IMR-90 (cell line): ENCODE measurements at regions not wholly inside any gene's neighbourhood (a gene's known extent, or its start where the extent isn't known, plus 50 kb on each side); places are given as distances from the start of the nearest gene placed in this dataset.

Experiments used
- ATAC-seq: fragments of 200-7000 bp; cut with Tn5 transposase; 2 replicates; pipeline ENCODE4 v1.9.1; 2020; ENCODE audit warnings: low read depth, mild to moderate bottlenecking, moderate library complexity
- BruUV-seq: library from RNA; stranded (reverse); fragments of 400-500 nt; replicated peaks from 2 replicates; lab custom pipeline; 2021; lab: Mats Ljungman, UMichigan
- CTCF ChIA-PET: fragments of 300-600 bp; formaldehyde crosslinking; extraction: SDS; loops from one replicate; lab custom pipeline; 2021; ENCODE audit warnings: antibody characterized with exemption; lab: Yijun Ruan, JAX
- POLR2A ChIA-PET: fragments of 300-600 bp; sonication (Branson Sonifier 250); formaldehyde crosslinking; loops from one replicate; lab custom pipeline; 2022; ENCODE audit warnings: antibody characterized with exemption; ENCODE audit not compliant: unreplicated experiment; lab: Charles Lee
- DNase-seq: peaks from one replicate; pipeline ENCODE4 v3.0.0; 2013
- H2AFZ ChIP-seq: replicated peaks from 2 replicates; pipeline ENCODE3; 2013; ENCODE audit warnings: low read length, mild to moderate bottlenecking; ENCODE audit not compliant: poor library complexity
- H2AK5ac ChIP-seq: 2 replicates; pipeline ENCODE4 v1.6.1; 2013; ENCODE audit warnings: low read depth, low read length, inconsistent platforms
- H2AK9ac ChIP-seq: replicated peaks from 2 replicates; pipeline ENCODE3; 2013; ENCODE audit warnings: mild to moderate bottlenecking, low read depth, low read length, moderate library complexity; ENCODE audit not compliant: poor library complexity
- H2BK120ac ChIP-seq: 2 replicates; pipeline ENCODE4 v1.6.1; 2013; ENCODE audit warnings: low read depth, low read length, inconsistent platforms
- H2BK15ac ChIP-seq: 3 replicates; pipeline ENCODE4 v1.6.1; 2013; ENCODE audit warnings: low read depth, low read length, inconsistent platforms
- H2BK20ac ChIP-seq: 2 replicates; pipeline ENCODE4 v1.6.1; 2013; ENCODE audit warnings: low read depth, mild to moderate bottlenecking, inconsistent platforms, low read length, moderate library complexity
- H2BK5ac ChIP-seq: 2 replicates; pipeline ENCODE4 v1.6.1; 2013; ENCODE audit warnings: mild to moderate bottlenecking, low read depth, low read length, inconsistent platforms; ENCODE audit not compliant: poor library complexity, severe bottlenecking
- H3K14ac ChIP-seq: replicated peaks from 2 replicates; pipeline ENCODE4 v1.6.1; 2013; ENCODE audit warnings: low read depth, low read length, inconsistent platforms
- H3K18ac ChIP-seq: 2 replicates; pipeline ENCODE4 v1.6.1; 2013; ENCODE audit warnings: low read depth, low read length, control low read depth
- H3K23ac ChIP-seq: 2 replicates; pipeline ENCODE4 v1.6.1; 2013; ENCODE audit warnings: low read depth, low read length, inconsistent platforms
- H3K27ac ChIP-seq: 2 replicates; pipeline ENCODE4 v1.5.1; 2013; ENCODE audit warnings: mild to moderate bottlenecking, control low read depth, low read length; ENCODE audit not compliant: insufficient read depth
- H3K27me3 ChIP-seq: 2 replicates; pipeline ENCODE4 v1.6.1; 2013; ENCODE audit warnings: low read length; ENCODE audit not compliant: control insufficient read depth, insufficient read depth
- H3K36me3 ChIP-seq: 2 replicates; pipeline ENCODE4 v1.6.1; 2013; ENCODE audit warnings: low read length, mixed read lengths; ENCODE audit not compliant: control insufficient read depth, insufficient read depth
- H3K4ac ChIP-seq: 2 replicates; pipeline ENCODE4 v1.6.1; 2013; ENCODE audit warnings: low read depth, low read length, inconsistent platforms
- H3K4me1 ChIP-seq: 2 replicates; pipeline ENCODE4 v1.6.1; 2013; ENCODE audit warnings: low read length, mixed read lengths; ENCODE audit not compliant: control insufficient read depth, insufficient read depth
- H3K4me2 ChIP-seq: 2 replicates; pipeline ENCODE4 v1.6.1; 2013; ENCODE audit warnings: low read depth, mild to moderate bottlenecking, control low read depth, low read length, moderate library complexity
- H3K4me3 ChIP-seq: 2 replicates; pipeline ENCODE4 v1.5.1; 2013; ENCODE audit warnings: low read depth, mild to moderate bottlenecking, control low read depth, low read length, moderate library complexity; ENCODE audit not compliant: insufficient read depth
- H3K56ac ChIP-seq: 2 replicates; pipeline ENCODE4 v1.6.1; 2013; ENCODE audit warnings: low read length, inconsistent platforms; ENCODE audit not compliant: insufficient read depth; ENCODE audit errors: extremely low read depth
- H3K79me1 ChIP-seq, 2 experiments: 2 replicates each; pipeline ENCODE4 v1.6.1; 2013; ENCODE audit warnings: low read length in 2 of 2, inconsistent platforms in 1 of 2, low read depth in 1 of 2
- H3K9ac ChIP-seq: 2 replicates; pipeline ENCODE4 v1.6.1; 2013; ENCODE audit warnings: low read depth, low read length, control low read depth
- H3K9me1 ChIP-seq: 2 replicates; pipeline ENCODE4 v1.6.1; 2013; ENCODE audit warnings: low read length, inconsistent platforms; ENCODE audit not compliant: insufficient read depth
- H3K9me3 ChIP-seq: 2 replicates; pipeline ENCODE4 v1.6.1; 2013; ENCODE audit warnings: low read length; ENCODE audit not compliant: control insufficient read depth, insufficient read depth
- H4K20me1 ChIP-seq: 2 replicates; pipeline ENCODE4 v1.6.1; 2013; ENCODE audit warnings: low read length, inconsistent platforms; ENCODE audit not compliant: insufficient read depth
- H4K5ac ChIP-seq: 2 replicates; pipeline ENCODE4 v1.6.1; 2013; ENCODE audit warnings: mild to moderate bottlenecking, low read depth, low read length, control low read depth
- H4K8ac ChIP-seq, 2 experiments: 2 replicates each; pipeline ENCODE4 v1.6.1; 2013; ENCODE audit warnings: low read depth in 2 of 2, low read length in 2 of 2, control low read depth in 1 of 2, inconsistent platforms in 1 of 2
- H4K91ac ChIP-seq: 2 replicates; pipeline ENCODE4 v1.6.1; 2013; ENCODE audit warnings: low read depth, low read length, inconsistent platforms; ENCODE audit not compliant: insufficient read depth
- BHLHE40 ChIP-seq: fragments of 150-350 bp; IDR thresholded peaks from 2 replicates; pipeline ENCODE4 v1.6.1; 2016; ENCODE audit warnings: mild to moderate bottlenecking, low read depth, low read length
- CEBPB ChIP-seq: IDR thresholded peaks from 2 replicates; pipeline ENCODE4 v1.6.1; 2012; ENCODE audit warnings: low read depth, low read length, improper control_type of control experiment
- CHD1 ChIP-seq: IDR thresholded peaks from 2 replicates; pipeline ENCODE4 v1.6.1; 2012; ENCODE audit warnings: low read depth, low read length, improper control_type of control experiment
- FOS ChIP-seq: fragments of 150-350 bp; IDR thresholded peaks from 2 replicates; pipeline ENCODE4 v1.6.1; 2016; ENCODE audit warnings: low read depth, low read length
- MAZ ChIP-seq: IDR thresholded peaks from 2 replicates; pipeline ENCODE4 v1.6.1; 2012; ENCODE audit warnings: low read depth, mild to moderate bottlenecking, low read length, improper control_type of control experiment, moderate library complexity, borderline replicate concordance
- MXI1 ChIP-seq: IDR thresholded peaks from 2 replicates; pipeline ENCODE4 v1.6.1; 2012; ENCODE audit warnings: low read depth, mild to moderate bottlenecking, low read length, moderate library complexity, borderline replicate concordance
- NFE2L2 ChIP-seq: fragments of 150-350 bp; IDR thresholded peaks from 2 replicates; pipeline ENCODE4 v1.6.1; 2016; ENCODE audit warnings: low read depth, mild to moderate bottlenecking, low read length
- POLR2A ChIP-seq: IDR thresholded peaks from 2 replicates; pipeline ENCODE4 v1.6.1; 2012; ENCODE audit warnings: mild to moderate bottlenecking, low read depth, low read length
- RAD21 ChIP-seq: IDR thresholded peaks from 2 replicates; pipeline ENCODE4 v1.6.1; 2012; ENCODE audit warnings: low read length, improper control_type of control experiment
- RCOR1 ChIP-seq: IDR thresholded peaks from 2 replicates; pipeline ENCODE4 v1.6.1; 2012; ENCODE audit warnings: mild to moderate bottlenecking, low read length, improper control_type of control experiment; ENCODE audit not compliant: insufficient replicate concordance
- RFX5 ChIP-seq: IDR thresholded peaks from 2 replicates; pipeline ENCODE4 v1.8.0; 2012; ENCODE audit warnings: low read depth, mild to moderate bottlenecking, low read length, moderate library complexity
- SMC3 ChIP-seq: fragments of 150-350 bp; IDR thresholded peaks from 2 replicates; pipeline ENCODE4 v1.6.1; 2016; ENCODE audit warnings: low read depth, mild to moderate bottlenecking, antibody characterized with exemption, low read length, moderate library complexity
- WGBS, 2 experiments: methylation state at CpG; one replicate each; pipeline versions ENCODE4 v1.1.5 to v1.1.7; 2013; ENCODE audit warnings: missing lambda C conversion rate in 2 of 2; ENCODE audit not compliant: insufficient read length in 1 of 2; ENCODE audit errors: extremely low coverage in 2 of 2; 5-methylcytosine and 5-hydroxymethylcytosine counted together
- dilution Hi-C: fragments of 300-500 bp; cut with HindIII; formaldehyde crosslinking; loops from one replicate; pipeline ENCODE4 v1.14.3; 2018; ENCODE audit warnings: low sequenced_read_pairs; ENCODE audit not compliant: unreplicated experiment
- in situ Hi-C: fragments of 300-500 bp; cut with MboI; formaldehyde crosslinking; loops from 3 replicates; pipeline ENCODE4 v1.14.3; 2019; ENCODE audit warnings: low sequenced_read_pairs, inconsistent platforms, mixed read lengths
- intact Hi-C: fragments of 100-400 bp; cut with micrococcal nuclease; formaldehyde crosslinking; loops from 2 replicates; pipeline ENCODE4 v1.10.0; 2022
- TF ChIP-seq, protein P1 (sequence below): fragments of 150-350 bp; IDR thresholded peaks from 2 replicates; pipeline ENCODE4 v1.6.1; 2016; ENCODE audit warnings: low read depth, mild to moderate bottlenecking, low read length, moderate library complexity, borderline replicate concordance
- TF ChIP-seq, protein P2 (sequence below): conservative IDR thresholded peaks from 2 replicates; pipeline ENCODE4 v1.5.1; 2012; ENCODE audit warnings: mild to moderate bottlenecking, low read depth, low read length, improper control_type of control experiment
- TF ChIP-seq, protein P3 (sequence below): fragments of 150-350 bp; IDR thresholded peaks from 2 replicates; pipeline ENCODE4 v1.6.1; 2017; ENCODE audit warnings: mild to moderate bottlenecking, antibody characterized with exemption, low read length, low read depth

DNA sequence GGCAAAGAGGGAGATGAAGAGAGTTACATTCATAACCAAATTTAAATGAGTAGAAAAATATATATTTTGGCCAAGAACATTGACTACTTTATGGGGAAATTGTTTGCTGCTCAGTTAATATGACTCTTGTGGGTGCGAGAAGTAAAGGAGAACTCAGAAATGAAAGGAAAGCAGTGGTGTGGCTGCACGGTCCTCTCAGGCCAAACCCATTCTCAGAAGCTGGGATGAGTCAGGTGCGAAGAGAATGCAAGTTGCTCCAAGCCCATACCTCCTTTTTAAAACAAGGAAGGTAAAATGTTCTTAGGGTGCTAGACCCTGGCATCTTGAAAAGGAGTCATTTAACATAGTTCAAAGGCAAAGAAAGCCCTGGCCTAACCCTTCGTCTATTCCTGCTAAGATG is 258.6 kb downstream of the RAD51AP2 start:
- no peaks in the 10 kb centered on the region for H3K4me1 ChIP-seq
- no CpG with 5 or more reads among the region's 4 CpGs for WGBS, 2 experiments
- no TSS peak for BruUV-seq
- H2BK120ac ChIP-seq, result no peak overlapping the region
- no peak overlapping the region for H3K56ac ChIP-seq
- H3K9ac ChIP-seq, result no peak overlapping the region
- no peak overlapping the region for H4K8ac ChIP-seq
- no peak overlapping the region for H3K4ac ChIP-seq
- no peak overlapping the region for H2AK9ac ChIP-seq
- no peak overlapping the region for H2BK20ac ChIP-seq
- H3K23ac ChIP-seq, result no peak overlapping the region
- H3K14ac ChIP-seq, result no peak overlapping the region
- in situ Hi-C loops (no loop called here), dilution Hi-C loops (no loop called here), intact Hi-C loops (no loop called here)
- no peak for DNase-seq
- no peaks in the 10 kb centered on the region for H3K27me3 ChIP-seq
- H3K27ac ChIP-seq, result no peak overlapping the region
- ChIA-PET POLR2A (no interaction called here), CTCF (no interaction called here)
- no peaks in the 10 kb centered on the region for H4K20me1 ChIP-seq
- H3K9me1 ChIP-seq, result no peaks in the 10 kb centered on the region
- no peak overlapping the region for H3K4me2 ChIP-seq
- H2AK5ac ChIP-seq, result no peak overlapping the region
- H2AFZ ChIP-seq, result no peak overlapping the region
- no peak overlapping the region for H4K5ac ChIP-seq
- H3K79me1 ChIP-seq, result no peaks in the 10 kb centered on the region
- no peaks in the 10 kb centered on the region for H3K9me3 ChIP-seq
- H3K4me3 ChIP-seq, result no peak overlapping the region
- H4K91ac ChIP-seq, result no peak overlapping the region
- H3K36me3 ChIP-seq, result no peaks in the 10 kb centered on the region
- no peak overlapping the region for H3K18ac ChIP-seq
- no peak for ATAC-seq
- no peak overlapping the region for H2BK5ac ChIP-seq
- TF ChIP-seq MXI1 (no peak), POLR2A (no peak), MAZ (no peak), BHLHE40 (no peak), SMC3 (no peak), RCOR1 (no peak), FOS (no peak), CHD1 (no peak), CEBPB (no peak), NFE2L2 (no peak), RAD21 (no peak), RFX5 (no peak)
- TF ChIP-seq, protein P1, sequence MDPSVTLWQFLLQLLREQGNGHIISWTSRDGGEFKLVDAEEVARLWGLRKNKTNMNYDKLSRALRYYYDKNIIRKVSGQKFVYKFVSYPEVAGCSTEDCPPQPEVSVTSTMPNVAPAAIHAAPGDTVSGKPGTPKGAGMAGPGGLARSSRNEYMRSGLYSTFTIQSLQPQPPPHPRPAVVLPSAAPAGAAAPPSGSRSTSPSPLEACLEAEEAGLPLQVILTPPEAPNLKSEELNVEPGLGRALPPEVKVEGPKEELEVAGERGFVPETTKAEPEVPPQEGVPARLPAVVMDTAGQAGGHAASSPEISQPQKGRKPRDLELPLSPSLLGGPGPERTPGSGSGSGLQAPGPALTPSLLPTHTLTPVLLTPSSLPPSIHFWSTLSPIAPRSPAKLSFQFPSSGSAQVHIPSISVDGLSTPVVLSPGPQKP, result no peak
- TF ChIP-seq, protein P2, sequence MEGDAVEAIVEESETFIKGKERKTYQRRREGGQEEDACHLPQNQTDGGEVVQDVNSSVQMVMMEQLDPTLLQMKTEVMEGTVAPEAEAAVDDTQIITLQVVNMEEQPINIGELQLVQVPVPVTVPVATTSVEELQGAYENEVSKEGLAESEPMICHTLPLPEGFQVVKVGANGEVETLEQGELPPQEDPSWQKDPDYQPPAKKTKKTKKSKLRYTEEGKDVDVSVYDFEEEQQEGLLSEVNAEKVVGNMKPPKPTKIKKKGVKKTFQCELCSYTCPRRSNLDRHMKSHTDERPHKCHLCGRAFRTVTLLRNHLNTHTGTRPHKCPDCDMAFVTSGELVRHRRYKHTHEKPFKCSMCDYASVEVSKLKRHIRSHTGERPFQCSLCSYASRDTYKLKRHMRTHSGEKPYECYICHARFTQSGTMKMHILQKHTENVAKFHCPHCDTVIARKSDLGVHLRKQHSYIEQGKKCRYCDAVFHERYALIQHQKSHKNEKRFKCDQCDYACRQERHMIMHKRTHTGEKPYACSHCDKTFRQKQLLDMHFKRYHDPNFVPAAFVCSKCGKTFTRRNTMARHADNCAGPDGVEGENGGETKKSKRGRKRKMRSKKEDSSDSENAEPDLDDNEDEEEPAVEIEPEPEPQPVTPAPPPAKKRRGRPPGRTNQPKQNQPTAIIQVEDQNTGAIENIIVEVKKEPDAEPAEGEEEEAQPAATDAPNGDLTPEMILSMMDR, result no peak
- TF ChIP-seq, protein P3, sequence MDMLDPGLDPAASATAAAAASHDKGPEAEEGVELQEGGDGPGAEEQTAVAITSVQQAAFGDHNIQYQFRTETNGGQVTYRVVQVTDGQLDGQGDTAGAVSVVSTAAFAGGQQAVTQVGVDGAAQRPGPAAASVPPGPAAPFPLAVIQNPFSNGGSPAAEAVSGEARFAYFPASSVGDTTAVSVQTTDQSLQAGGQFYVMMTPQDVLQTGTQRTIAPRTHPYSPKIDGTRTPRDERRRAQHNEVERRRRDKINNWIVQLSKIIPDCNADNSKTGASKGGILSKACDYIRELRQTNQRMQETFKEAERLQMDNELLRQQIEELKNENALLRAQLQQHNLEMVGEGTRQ, result no peak
- no peak overlapping the region for H2BK15ac ChIP-seq
